Trophoblast cell (in vitro differentiated cells and primary cell): ENCODE measurements at regions not wholly inside any gene's neighbourhood (a gene's known extent, or its start where the extent isn't known, plus 50 kb on each side); places are given as distances from the start of the nearest gene placed in this dataset.

Experiments
- DNase-seq, 2 donors: peaks; one replicate each; pipeline ENCODE4 v3.0.0-alpha.2; 2016
- H2AFZ ChIP-seq: 2 replicates; pipeline ENCODE4 v1.6.1; 2013; ENCODE audit warnings: low read length, moderate library complexity, mild to moderate bottlenecking; ENCODE audit not compliant: insufficient read depth, poor library complexity
- H2AK5ac ChIP-seq: 2 replicates; pipeline ENCODE4 v1.6.1; 2013; ENCODE audit warnings: mild to moderate bottlenecking, low read length
- H2BK120ac ChIP-seq: 2 replicates; pipeline ENCODE4 v1.6.1; 2013; ENCODE audit warnings: low read length, mild to moderate bottlenecking, moderate library complexity; ENCODE audit not compliant: insufficient read depth, poor library complexity
- H2BK12ac ChIP-seq: 2 replicates; pipeline ENCODE4 v1.6.1; 2013; ENCODE audit warnings: mild to moderate bottlenecking, low read length, moderate library complexity
- H2BK5ac ChIP-seq: 2 replicates; pipeline ENCODE4 v1.6.1; 2013; ENCODE audit warnings: low read length, low read depth, moderate library complexity, mild to moderate bottlenecking; ENCODE audit not compliant: poor library complexity
- H3K14ac ChIP-seq: 2 replicates; pipeline ENCODE4 v1.6.1; 2013; ENCODE audit warnings: mild to moderate bottlenecking, low read length
- H3K18ac ChIP-seq: 2 replicates; pipeline ENCODE4 v1.6.1; 2013; ENCODE audit warnings: mild to moderate bottlenecking, low read length
- H3K23ac ChIP-seq: 2 replicates; pipeline ENCODE4 v1.6.1; 2013; ENCODE audit warnings: low read length
- H3K27ac ChIP-seq: 2 replicates; pipeline ENCODE4 v1.5.1; 2013; ENCODE audit warnings: low read depth, mild to moderate bottlenecking, inconsistent platforms, low read length, moderate library complexity
- H3K27me3 ChIP-seq: 2 replicates; pipeline ENCODE4 v1.6.1; 2013; ENCODE audit warnings: inconsistent platforms, mild to moderate bottlenecking, low read length, moderate library complexity; ENCODE audit not compliant: insufficient read depth
- H3K36me3 ChIP-seq, 2 experiments: 1 replicate in 1 of 2; 2 replicates in 1 of 2; pipeline ENCODE4 v1.6.1; 2013; ENCODE audit warnings: low read length in 2 of 2, mild to moderate bottlenecking in 2 of 2, moderate library complexity in 1 of 2; ENCODE audit not compliant: insufficient read depth in 2 of 2, control insufficient read depth in 1 of 2
- H3K4ac ChIP-seq: 2 replicates; pipeline ENCODE4 v1.6.1; 2013; ENCODE audit warnings: low read depth, mild to moderate bottlenecking, low read length, moderate library complexity
- H3K4me1 ChIP-seq, 2 experiments: 1 replicate in 1 of 2; 2 replicates in 1 of 2; pipeline ENCODE4 v1.6.1; 2013; ENCODE audit warnings: low read length in 2 of 2, mild to moderate bottlenecking in 2 of 2, moderate library complexity in 1 of 2; ENCODE audit not compliant: insufficient read depth in 2 of 2, control insufficient read depth in 1 of 2
- H3K4me2 ChIP-seq: 2 replicates; pipeline ENCODE4 v1.6.1; 2013; ENCODE audit warnings: inconsistent platforms, mild to moderate bottlenecking, low read length, moderate library complexity
- H3K4me3 ChIP-seq: 2 replicates; pipeline ENCODE4 v1.5.1; 2013; ENCODE audit warnings: mild to moderate bottlenecking, low read depth, low read length, inconsistent platforms
- H3K79me1 ChIP-seq: one replicate; pipeline ENCODE4 v1.6.1; 2013; ENCODE audit warnings: low read length
- H3K79me2 ChIP-seq: 2 replicates; pipeline ENCODE4 v1.6.1; 2013; ENCODE audit warnings: low read length, mild to moderate bottlenecking; ENCODE audit not compliant: control insufficient read depth, insufficient read depth, poor library complexity
- H3K9ac ChIP-seq: 2 replicates; pipeline ENCODE4 v1.6.1; 2013; ENCODE audit warnings: mild to moderate bottlenecking, low read length
- H3K9me3 ChIP-seq: 2 replicates; pipeline ENCODE4 v1.6.1; 2013; ENCODE audit warnings: low read depth, mild to moderate bottlenecking, control low read depth, inconsistent platforms, low read length; ENCODE audit not compliant: insufficient read depth
- H4K12ac ChIP-seq: 2 replicates; pipeline ENCODE4 v1.6.1; 2013; ENCODE audit warnings: low read depth, mild to moderate bottlenecking, low read length, moderate library complexity
- H4K8ac ChIP-seq: 2 replicates; pipeline ENCODE4 v1.6.1; 2013; ENCODE audit warnings: low read depth, mild to moderate bottlenecking, low read length, moderate library complexity
- H4K91ac ChIP-seq: one replicate; pipeline ENCODE4 v1.6.1; 2013; ENCODE audit warnings: low read depth, mild to moderate bottlenecking, low read length, moderate library complexity
- WGBS: extraction: QIAGEN DNeasy Blood & Tissue Kit; methylation state at CpG from one replicate; pipeline ENCODE4 v1.1.7; 2013; ENCODE audit warnings: missing lambda C conversion rate; ENCODE audit not compliant: insufficient read length, insufficient coverage; ENCODE audit errors: extremely low coverage; 5-methylcytosine and 5-hydroxymethylcytosine counted together

DNA sequence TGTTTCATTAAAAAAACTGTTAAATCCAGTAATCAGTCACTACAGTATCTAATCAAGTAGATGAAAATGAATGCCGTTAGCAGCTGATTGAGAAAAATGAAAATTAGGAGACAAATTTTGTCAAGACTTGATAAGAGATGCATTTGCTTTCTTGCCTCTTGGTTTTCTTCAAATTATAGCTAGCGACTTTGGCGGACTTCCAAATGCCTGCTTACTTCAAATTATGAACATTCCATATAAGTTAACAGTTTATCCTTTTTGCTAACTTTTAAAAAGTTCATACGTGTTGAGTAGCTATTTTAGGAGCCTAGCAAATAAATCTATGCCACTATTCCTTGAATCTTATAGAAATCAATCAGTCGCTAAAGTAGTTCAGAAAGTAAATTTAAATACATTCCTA lies 58.8 kb downstream of the PPP4R3C start:
- H3K9me3 ChIP-seq: no peaks in the 10 kb centered on the region
- H3K9ac ChIP-seq: no peak overlapping the region
- H3K79me1 ChIP-seq: no peaks in the 10 kb centered on the region
- no peak overlapping the region for H2BK5ac ChIP-seq
- no peak overlapping the region for H2BK120ac ChIP-seq
- no peak overlapping the region for H3K4me2 ChIP-seq
- no peak overlapping the region for H4K91ac ChIP-seq
- no peak overlapping the region for H3K14ac ChIP-seq
- H3K4ac ChIP-seq: no peak overlapping the region
- no peak overlapping the region for H4K12ac ChIP-seq
- WGBS: no CpG with 5 or more reads among the region's 5 CpGs
- H4K8ac ChIP-seq: no peak overlapping the region
- H3K79me2 ChIP-seq: no peaks in the 10 kb centered on the region
- no peaks in the 10 kb centered on the region for H3K4me1 ChIP-seq
- DNase-seq: no peak
- no peak overlapping the region for H2AK5ac ChIP-seq
- no peak overlapping the region for H2AFZ ChIP-seq
- H2BK12ac ChIP-seq: no peak overlapping the region
- no peaks in the 10 kb centered on the region for H3K27me3 ChIP-seq
- H3K23ac ChIP-seq: no peak overlapping the region
- H3K18ac ChIP-seq: no peak overlapping the region
- H3K36me3 ChIP-seq: no peaks in the 10 kb centered on the region
- no peak overlapping the region for H3K27ac ChIP-seq
- no peak overlapping the region for H3K4me3 ChIP-seq

DNA sequence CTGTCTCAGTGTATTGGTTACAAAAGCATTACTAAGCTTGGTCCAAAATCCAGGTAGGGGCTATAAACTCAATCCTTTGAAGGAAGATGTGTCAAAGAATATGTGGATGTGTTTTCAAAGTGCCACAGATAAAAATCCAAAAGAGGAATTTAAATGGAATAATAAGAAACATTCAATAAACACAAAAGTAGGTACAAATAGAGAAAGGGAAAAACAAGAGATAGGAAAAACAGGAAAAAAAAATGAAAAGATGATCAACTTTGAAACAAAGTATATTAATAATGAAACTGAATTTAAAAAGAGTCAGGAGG lies 64.0 kb downstream of the PPP4R3C start:
- Histone ChIP-seq H3K79me1 (no peaks in the 10 kb centered on the region), H3K27me3 (no peaks in the 10 kb centered on the region), H2BK5ac (no peak overlapping the region), H3K4ac (no peak overlapping the region), H3K9me3 (no peaks in the 10 kb centered on the region), H2AK5ac (no peak overlapping the region), H3K79me2 (no peaks in the 10 kb centered on the region), H3K14ac (no peak overlapping the region), H3K9ac (no peak overlapping the region), H4K91ac (no peak overlapping the region), H2BK12ac (no peak overlapping the region), H3K27ac (no peak overlapping the region), H2AFZ (no peak overlapping the region), H3K4me3 (no peak overlapping the region), H3K23ac (no peak overlapping the region), H3K4me2 (no peak overlapping the region), H3K4me1 (no peaks in the 10 kb centered on the region), H3K36me3 (no peaks in the 10 kb centered on the region), H4K12ac (no peak overlapping the region), H2BK120ac (no peak overlapping the region), H3K18ac (no peak overlapping the region), H4K8ac (no peak overlapping the region)
- DNase-seq: no peak

DNA sequence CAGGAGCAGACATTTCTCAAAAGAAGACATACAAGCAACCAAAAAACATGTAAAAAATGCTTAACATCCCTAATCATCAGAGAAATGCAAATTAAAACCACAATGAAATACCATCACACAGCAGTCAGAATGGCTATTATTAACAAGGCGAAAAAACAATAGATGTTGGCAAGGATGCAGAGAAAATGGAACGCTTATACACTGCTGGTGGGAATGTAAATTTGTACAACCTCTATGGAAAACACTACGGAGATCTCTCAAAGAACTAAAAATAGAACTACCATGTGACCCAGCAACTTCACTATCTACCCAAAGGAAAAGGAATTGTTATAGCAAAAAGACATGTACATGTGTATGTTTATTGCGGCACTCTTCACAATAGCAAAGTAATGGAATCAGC lies 71.5 kb downstream of the PPP4R3C start:
- Histone ChIP-seq H3K18ac (no peak overlapping the region), H3K14ac (no peak overlapping the region), H3K4me2 (no peak overlapping the region), H3K79me1 (no peaks in the 10 kb centered on the region), H2BK5ac (no peak overlapping the region), H3K4ac (no peak overlapping the region), H4K91ac (no peak overlapping the region), H2BK120ac (no peak overlapping the region), H3K4me3 (no peak overlapping the region), H3K4me1 (no peaks in the 10 kb centered on the region), H3K79me2 (no peaks in the 10 kb centered on the region), H3K27me3 (no peaks in the 10 kb centered on the region), H3K23ac (no peak overlapping the region), H2AK5ac (no peak overlapping the region), H3K36me3 (no peaks in the 10 kb centered on the region), H2BK12ac (no peak overlapping the region), H4K12ac (no peak overlapping the region), H3K27ac (no peak overlapping the region), H4K8ac (no peak overlapping the region), H3K9me3 (no peaks in the 10 kb centered on the region), H3K9ac (no peak overlapping the region), H2AFZ (no peak overlapping the region)
- DNase-seq: no peak
- WGBS: no CpG with 5 or more reads among the region's 4 CpGs

DNA sequence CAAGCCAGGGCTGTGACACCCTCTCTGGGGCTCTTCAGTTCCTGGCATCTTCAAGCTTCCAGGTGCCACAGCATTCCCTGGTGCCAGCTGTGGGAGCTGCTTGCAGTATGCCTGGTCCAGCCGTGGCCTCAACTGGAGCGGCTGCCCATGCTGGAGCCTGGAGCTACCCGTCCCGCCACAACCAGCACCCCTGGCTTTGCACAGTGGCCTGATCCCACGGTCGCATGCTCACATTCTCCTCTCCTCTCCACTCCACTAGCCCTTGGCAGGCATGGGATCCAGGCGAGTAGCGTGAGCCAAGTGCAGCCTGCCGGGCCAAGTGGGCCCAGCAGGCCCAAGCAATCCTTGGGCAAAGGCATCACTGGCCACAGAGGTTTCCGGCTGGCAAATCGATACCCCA lies 81.7 kb downstream of the PPP4R3C start:
- DNase-seq: no peak
- Histone ChIP-seq H3K14ac (no peak overlapping the region), H3K9ac (no peak overlapping the region), H3K4me3 (no peak overlapping the region), H2BK5ac (no peak overlapping the region), H3K9me3 (no peaks in the 10 kb centered on the region), H2AFZ (no peak overlapping the region), H2BK12ac (no peak overlapping the region), H3K27ac (no peak overlapping the region), H3K36me3 (no peaks in the 10 kb centered on the region), H4K12ac (no peak overlapping the region), H3K18ac (no peak overlapping the region), H4K8ac (no peak overlapping the region), H2BK120ac (no peak overlapping the region), H3K79me2 (no peaks in the 10 kb centered on the region), H2AK5ac (no peak overlapping the region), H3K4me1 (no peaks in the 10 kb centered on the region), H3K79me1 (no peaks in the 10 kb centered on the region), H3K27me3 (no peaks in the 10 kb centered on the region), H3K23ac (no peak overlapping the region), H3K4ac (no peak overlapping the region), H4K91ac (no peak overlapping the region), H3K4me2 (no peak overlapping the region)
- WGBS: no CpG with 5 or more reads among the region's 11 CpGs
